G401.6 (cell line): ENCODE measurements at regions not wholly inside any gene's neighbourhood (a gene's known extent, or its start where the extent isn't known, plus 50 kb on each side); places are given as distances from the start of the nearest gene placed in this dataset.

Source experiments
- FAIRE-seq: peaks from 2 replicates; lab custom pipeline; 2012; peaks lifted over from hg19 to GRCh38; lab: Jason Lieb, UNC

DNA sequence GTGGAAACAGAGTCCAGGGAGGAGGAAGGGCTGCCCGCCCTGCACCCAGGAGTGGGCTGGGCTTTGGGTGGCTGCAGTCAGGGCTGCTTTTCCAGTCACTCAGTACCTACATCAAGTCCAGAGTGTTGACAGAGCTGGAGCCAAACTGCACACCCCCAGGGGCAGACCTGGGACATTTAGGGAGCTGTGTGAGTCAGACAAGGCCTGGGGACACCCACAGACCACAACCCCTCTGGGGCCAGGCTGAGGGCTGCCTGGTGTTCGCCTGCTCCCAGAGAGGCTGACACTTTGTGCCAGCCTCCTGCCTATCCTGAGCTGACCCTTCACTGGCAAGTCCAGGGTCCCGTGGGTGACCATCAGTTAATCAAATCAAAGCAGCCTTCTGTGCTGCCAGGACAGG is 240.0 kb downstream of the BCOR start:
- FAIRE-seq, result no peak

DNA sequence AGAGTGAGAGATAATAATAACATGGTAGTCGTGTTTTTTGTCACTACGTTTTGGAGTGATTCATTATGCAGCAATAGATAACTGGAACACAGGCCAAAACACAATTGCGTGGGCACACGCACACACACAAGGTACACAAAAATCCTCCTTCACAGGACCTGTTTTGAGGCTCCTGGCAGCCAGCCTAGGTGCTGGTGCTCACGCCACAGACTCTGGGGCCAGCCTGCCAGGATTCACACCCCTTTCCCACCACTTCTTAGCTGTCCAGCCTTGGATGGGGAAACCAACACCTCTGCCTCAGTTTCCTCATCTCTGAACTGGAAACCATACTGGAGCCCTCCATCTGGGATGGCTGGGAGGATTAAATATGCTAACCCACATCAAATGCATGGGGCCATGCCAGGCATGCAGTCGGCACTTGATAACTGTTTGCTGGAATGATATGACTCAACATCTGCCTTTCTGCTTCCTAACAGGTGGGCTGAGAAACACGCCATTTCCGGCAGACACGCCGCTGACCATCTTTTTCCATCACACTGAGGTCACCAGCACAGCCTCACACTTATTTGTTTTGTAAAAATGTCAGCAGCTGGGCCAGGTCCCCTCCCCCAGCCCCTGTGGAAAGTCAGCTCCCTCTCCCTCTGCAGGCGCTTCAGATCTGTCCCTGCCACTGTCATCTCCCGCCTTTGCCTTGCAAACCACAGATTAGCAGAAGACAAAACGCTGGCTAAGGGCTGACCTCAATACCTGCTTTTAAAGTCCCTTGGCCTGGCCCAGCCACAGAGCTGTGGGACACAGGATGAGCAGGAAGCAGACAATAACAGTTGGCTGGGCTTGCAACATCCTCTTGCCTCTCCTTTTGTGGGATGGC is 237.5 kb downstream of the BCOR start:
- FAIRE-seq, result no peak

DNA sequence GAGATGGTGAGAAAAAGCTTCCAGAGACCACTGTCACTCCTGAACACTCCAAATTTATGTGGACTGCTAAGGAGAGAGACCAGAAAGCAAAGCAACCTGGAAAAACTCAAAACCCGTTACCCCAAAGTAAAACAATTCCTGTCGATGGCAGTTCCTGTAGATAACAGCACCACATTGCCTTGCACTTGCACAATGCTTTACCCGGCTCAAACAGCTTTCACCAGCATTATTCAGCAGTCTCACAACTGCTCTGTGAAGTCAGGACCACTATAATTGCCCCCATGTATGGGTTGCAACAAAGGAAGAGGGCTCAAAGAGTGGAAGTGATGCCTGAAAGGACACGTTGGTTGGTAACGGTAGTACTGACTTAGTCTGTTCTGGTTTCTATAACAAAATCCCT is 234.8 kb downstream of the BCOR start:
- no peak for FAIRE-seq

DNA sequence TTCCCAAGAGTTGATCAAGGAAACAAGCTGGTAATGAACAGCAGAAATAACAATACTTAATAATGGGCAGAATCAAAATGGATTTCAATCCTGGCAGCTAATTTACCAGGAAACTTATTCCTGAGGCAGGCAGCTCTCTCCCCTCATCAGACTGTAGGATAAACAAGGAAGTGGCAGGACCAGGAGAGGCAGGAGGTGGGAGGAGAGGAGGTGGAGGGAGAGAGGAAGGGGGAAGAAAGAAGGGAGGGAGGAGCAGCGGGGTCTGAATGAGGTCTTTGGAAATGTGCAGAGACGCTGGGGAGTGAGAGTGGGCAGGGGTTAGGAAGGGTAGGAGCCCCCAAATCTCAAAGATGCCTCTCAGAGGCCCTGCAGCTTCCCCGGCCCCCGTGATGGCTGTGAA is 231.5 kb downstream of the BCOR start:
- FAIRE-seq, result no peak

DNA sequence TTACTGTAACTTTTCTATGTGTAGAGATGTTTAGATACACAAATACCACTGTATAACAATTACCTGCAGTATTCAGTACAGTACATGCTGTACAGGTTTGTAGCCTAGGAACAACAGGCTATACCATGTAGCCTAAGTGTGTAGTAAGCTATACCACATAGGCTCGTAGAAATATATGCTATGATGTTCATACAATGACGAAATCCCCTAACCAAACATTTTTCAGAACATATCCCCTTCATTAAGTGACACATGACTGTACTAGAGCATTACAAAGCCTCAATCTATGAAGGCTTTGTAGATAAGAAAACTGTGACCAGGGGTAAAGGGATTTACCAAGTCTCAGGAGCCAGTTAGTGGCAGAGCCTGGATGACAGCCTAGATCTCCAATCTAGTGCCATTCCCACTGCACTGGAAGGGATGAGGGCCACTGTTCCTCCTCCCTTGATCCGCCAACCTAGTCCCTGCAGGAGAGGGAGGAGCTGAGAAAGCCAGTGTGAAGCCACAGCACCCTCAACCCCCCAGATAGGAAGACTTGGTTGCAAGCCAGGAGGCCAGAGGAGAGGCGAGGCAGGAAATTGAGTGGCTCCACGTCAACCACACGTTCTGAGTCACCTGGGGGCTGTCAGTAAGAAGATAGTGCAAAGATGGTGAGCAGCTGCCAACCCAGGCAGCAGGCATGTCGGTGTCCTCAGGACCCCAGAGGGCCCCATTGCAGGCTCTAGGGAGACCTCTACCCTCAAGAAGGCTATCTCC is 227.7 kb downstream of the BCOR start:
- FAIRE-seq, result no peak

DNA sequence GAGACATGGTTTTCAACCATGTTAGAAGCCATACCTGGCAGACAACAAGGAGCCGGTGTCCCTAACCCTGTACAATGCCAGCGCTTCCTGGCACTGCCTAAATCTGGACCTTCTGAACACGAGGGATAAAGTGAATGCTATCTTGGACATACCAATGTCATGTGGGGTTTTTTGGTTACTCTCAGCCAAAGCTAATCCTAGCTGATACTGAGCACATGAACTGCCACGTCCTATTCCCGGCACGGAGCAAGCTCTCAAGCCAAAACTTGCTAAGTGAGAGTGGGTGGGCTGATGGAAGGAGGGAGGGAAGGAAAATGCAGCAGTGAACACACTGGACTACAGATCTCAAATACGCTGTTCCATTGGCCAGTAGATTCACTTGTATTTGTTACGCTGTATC is 226.1 kb downstream of the BCOR start:
- FAIRE-seq, result no peak

DNA sequence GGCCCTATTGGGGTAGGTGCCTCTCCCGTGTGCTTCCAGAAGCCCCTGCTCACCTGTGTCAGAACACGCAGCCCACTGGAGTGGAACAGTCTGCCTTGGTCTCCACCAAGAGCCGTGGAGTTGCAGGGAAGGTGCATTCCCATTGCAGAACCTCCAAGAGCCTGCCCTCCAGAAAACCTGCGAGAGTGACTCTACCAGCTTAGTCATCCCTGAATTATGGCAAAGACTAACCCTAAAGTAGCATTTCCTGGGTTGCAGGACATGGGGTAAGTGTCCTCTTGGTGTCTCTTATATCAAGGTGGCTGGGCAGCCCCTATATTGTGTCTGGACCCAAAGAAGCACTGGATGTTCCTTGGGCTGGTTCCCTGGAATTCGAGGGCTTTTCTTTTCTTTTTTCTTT is 224.6 kb downstream of the BCOR start:
- FAIRE-seq, result no peak

DNA sequence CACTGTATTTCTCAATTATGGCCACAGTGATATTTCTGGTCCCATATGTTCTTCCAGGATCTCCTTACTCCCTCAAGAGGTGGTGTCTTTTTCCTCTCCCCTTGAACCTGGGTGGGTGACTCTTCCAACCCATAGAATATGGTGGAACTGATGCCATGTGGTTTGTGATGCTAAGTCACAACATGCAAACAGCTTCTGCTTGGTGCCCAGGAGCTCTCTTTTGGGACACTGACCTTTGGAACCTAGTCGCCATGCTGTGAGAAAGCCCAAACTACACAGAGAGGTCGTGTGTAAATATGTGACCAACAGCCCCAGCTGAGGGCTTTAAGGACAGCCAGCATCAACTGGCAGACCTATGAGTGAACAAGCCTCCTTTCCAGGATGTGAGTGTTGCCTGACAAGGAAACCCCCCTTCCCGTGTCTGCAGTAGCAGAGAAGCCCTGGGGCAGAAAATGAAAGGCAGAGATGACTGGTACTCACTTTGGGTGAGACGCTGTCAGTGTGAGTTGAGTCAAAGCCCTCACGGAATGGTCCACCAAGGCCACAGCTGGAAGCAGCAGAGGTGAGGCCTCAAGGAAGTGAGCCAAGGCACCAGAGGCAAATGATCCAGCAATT is 223.4 kb downstream of the BCOR start:
- no peak for FAIRE-seq

DNA sequence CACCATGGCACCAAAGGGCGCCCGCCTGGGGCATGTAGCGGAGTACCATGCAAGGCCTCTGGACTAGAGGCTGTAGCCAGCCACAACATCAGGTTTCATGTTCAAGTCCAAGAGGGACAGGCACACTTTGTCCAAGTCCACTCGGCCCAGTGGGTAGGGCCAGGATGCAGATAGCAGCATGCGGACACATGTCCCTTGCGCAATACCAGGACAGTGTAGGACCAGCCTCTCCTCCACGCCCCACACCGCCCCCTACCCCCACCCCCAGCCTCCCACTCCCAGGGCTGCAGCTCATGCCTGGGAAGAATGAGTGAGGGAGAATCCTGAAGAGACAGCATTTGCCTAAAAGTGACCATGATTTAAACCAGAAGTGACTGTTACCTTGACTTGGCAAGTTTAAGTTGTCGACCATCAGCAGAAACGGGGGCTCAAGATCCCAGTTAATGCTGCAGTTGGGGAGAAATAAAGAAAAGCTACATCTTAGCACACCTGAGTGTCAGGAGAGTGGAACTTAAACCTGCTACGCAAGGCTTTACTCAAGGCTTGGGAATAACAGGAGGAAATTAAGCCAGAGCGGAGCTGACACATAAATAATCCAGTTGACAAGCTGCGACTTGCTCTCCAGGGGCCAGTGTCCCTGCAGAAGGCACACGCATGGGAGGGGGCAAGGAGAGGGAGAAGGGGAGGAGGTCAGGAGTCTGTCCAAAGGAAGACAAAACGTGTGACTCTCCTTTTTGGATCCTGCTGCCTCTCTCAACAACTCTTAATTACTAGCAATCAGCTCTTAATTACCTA is 221.7 kb downstream of the BCOR start:
- FAIRE-seq, result no peak

DNA sequence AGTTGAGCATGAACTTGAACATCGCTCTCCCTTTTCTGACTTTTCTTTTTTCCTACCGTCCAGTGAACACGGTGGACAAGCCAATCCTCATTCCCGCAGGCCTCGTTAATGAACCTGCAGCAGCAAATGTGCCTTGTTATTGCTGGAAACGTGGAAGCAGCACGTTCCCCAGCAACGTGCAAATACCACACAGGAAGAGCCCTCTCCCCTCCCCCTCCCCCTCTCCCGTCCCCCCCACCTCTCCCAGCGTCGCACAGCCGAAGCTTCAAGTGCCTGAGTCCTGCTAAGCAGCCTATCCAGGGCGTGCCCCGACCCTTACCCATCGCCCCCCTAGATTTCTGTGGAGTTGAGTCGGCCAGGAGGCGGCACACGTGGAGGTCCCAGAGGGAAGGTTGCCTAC is 219.9 kb downstream of the BCOR start:
- FAIRE-seq, result no peak

DNA sequence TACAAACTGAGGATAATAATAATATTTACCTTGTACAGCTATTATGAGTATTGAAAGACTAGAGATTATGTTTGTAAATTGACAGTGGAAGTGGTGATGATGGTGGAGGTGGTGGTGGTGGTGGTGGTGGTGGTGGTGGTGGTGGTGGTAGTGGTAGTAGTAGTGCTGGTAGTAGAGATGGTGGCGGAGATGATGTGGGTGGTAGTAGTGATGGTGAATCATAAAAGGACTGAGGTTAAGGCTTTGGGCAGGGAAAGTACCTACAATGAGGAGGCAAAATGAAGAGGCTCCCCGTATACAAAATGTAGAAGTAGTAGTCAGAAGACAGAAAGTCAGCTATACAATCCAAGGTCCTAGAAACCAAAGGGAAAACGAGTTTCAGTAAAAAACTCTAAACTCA is 214.1 kb downstream of the BCOR start:
- no peak for FAIRE-seq

DNA sequence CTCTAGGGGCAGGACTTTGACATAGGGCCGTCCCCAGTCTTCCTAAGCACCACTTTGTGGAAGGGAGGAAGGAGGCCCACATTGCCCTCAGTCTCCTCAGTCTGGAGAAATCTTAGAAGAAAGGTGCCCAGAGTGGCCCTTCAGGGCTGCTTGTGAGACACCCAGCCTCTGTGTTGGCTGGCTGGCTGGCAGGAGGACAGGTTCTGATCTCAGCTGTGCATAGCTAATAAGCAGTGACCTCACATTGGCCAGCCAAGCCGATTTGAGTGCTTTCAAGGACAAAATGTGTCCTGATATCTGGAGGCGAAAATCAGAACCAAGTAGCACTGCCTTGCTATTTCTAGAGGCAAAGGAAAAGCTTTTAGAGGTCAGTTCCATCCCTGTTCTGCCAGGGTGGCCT is 211.5 kb downstream of the BCOR start:
- FAIRE-seq, result no peak

DNA sequence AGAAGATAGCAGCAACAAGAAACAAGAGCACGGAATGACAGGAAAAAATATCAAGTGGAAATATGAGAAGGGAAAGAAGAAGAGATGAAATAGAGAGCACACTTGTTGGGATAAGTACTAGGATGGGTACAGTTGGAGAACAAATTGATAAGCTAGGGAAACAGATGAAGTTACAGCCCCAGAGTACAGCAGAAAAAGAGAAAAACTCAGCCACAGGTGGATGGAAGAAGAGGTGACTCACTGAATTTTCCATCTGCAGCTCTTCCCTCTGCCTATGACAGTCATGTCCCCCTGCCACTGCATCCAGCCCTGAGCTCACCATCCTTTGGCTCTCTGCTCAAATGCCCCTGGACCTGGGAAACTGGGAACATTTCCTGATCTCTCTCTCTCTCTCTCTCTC is 209.0 kb downstream of the BCOR start:
- no peak for FAIRE-seq

DNA sequence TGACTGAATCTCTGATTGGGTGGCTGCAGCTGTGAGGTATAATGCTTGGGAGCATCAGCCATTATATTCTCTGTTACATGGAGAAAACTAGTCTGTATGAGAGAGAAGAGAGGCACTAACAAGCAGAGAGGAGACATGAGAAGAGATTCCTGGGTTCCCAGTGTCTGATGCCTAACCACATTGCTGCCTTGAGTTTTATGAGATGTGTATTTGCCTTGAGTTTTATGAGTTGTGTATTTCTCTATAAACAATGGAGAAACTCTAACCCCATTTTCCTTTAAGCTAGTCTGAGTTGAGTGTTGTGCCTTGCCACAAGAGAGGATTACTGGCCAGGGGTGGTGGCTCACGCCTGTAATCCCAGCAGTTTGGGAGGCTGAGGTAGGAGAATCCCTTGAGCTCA is 208.1 kb downstream of the BCOR start:
- no peak for FAIRE-seq

DNA sequence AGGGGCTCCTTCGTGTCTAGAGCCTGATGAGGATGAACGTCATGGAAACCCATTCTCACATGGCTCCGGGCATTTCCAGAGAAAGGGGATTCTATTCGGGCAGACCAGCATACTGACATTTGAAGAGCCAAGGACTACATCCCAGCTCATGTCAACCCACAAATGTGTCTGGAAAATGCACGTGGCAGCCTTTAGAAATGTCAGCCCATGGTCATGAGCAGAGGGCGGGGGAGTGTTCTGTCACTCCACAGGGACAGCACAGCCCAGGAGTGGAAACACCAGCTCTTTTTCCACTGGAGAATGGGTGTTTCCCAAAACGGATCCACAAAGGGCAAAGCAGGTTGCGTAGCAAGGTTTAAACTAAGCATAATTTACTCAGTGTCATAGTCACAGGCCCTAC is 207.0 kb downstream of the BCOR start:
- no peak for FAIRE-seq

DNA sequence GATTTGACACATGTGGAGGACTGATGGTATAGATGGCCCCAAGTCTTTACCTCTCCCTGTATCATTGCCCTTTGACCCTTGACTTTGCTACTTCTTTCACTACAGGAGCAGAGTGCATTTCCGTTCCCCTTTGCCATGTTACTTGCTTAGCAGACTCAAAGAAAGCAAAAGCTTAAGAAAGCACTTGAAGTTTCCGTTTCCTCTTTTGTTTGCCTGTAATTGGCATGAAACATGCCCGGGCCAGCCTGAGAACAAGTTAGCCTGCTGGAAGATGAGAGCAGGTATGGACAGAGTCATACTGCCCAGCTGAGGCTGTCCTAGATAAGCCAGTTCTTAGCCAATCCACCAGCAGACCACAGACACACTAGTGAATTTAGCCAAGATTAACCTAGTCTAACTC is 206.0 kb downstream of the BCOR start:
- no peak for FAIRE-seq

DNA sequence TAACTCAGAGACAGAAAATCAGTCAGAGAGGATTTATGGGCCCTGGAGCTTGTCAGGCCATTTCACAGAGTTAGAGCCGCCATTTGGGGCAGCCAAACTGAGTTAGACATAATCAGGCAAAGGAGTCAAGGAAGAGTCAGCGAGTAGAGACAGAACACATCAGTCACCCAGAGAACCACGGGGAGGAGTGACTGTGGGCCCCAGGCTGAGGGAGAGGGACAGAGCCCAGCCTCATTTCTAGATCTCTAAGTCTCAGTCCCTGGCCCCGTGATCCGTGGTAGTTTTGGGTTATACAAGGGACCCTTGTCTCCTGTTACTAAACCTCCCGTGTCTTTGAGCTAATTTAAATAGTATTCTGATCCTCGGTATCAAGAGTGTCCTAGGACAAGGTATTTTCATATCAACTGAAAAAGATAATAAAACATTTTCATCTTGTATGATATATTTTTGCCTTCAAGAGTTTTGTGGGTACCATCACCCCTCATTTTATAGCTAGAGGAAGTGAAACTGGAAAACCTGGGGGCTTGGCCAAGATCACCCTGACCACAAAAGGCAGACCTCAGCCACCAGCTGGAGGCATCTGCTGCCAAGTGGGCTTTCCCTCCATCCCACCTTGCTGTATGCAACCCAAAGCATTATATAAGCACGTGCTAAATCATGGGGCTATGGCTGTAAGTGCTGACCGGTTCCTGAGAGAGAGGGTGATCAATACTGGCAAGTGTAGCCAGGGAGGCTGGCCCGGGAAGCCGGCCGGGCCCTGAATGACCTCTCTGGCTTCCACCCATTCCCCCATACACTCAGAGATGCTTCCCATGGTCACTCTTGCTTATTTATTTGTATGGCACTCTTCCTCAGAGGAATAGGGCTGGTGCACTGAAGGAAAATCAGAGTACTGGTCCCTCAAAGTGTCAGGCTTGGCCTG is 204.1 kb downstream of the BCOR start:
- FAIRE-seq, result no peak

DNA sequence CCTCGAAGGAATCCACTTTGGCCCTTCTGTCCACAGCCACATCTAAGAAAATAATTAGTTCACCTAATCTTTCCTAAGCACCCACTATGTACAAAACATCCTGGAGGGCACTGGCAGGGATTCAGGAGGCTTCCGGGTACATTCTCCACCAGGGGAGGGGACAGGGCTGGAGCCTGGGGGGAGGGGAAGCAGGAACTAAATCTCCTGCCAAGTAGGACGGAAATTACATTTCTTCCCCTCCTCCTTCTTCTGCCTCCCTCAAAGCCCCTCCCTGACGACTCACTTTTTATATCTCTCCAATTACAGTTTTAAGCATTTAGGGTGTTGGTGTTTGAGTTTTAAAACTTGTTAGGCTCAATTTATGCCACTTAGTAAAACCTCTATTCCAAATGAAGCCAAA is 203.1 kb downstream of the BCOR start:
- no peak for FAIRE-seq

DNA sequence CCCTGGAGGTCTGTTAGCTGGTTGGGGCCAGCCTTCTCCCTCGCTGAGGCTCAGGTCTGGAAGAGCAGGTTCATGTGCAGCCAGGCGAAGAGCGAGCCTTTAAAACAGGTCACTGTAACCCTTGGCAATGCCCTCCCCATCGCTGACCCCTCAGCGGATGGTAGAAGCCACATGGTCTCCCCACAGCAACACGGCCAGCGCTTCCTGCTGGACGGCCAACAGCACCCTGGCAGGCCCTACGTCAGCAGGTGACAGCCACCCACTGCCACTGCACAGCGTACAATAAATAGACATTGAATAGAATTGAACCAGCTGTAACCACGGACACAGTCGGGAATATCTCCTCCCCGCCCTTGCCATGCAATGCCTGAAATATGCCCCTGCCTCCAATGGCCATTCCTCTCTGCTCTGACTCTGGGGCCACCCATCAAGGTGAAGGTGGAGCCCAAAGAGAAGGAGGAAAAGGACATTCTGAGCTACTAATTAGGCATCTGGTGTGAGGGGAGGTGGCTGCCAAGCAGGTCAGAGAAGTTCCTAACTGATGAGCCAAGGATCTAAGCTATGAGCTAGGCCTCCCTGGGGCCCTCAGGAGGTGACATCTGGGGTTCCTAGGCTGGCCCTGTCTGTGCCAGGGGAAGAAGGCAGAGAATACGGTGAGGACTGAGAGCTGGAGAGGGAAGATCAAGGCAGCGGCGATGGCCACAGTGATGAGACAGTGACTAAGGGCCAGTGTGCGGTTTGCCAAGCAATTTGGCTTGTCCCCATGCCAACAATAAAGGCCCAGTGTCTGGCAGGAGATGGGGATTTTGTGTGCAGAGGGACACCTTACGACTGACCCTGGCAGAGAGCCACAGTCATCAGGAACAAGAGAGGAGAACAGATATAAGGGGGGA is 202.3 kb downstream of the BCOR start:
- FAIRE-seq, result no peak

DNA sequence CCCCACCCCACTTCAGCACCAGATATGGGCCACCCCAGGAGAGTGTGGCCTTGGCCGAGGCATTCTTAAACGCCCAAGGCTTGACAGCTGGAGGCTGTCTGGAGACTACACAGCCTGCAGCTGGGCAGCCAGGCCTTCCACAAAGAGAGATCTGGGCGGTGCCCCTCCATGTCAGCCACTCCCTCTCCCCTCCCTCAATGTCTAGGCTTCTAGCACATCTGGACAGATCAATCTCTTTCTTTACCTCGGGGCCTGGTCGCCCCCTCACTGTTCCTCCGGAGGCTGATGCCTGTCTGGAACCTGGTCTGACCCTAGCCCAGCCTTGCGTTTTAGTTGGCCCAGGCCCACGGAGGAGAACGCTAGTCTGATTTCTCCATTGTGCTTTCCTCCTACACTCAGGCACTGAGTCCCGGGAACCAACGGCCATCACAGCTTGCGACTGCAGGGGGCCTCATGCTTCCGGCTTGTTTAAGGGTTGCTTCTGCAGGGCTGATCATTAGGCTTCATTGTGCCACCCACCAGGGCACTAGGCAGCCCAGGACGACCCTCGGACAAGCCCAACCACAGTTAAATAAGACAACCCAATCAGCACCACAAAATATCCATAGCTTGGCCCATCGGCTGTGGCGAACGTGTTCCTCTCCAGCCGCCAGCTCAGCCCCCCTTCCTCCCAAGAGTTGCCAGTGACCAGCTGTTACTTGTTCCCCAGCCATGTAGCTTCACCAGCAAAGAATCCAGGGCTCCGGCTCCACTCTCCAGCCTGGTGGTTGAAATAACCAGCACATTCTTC is 200.6 kb downstream of the BCOR start:
- FAIRE-seq, result no peak
